A549 (cell line): ENCODE measurements at regions not wholly inside any gene's neighbourhood (a gene's known extent, or its start where the extent isn't known, plus 50 kb on each side); places are given as distances from the start of the nearest gene placed in this dataset.
A peak's percentile ranks its signal among the peaks of the same experiment; 100 is the strongest.

ENCODE experiments used
- ATAC-seq, 2 experiments: fragments of 200-7000 bp in 1 of 2; fragments of >200 bp in 1 of 2; cut with Nextera tagmentation in 1 of 2; cut with Tn5 transposase in 1 of 2; 3 replicates each; pipeline versions ENCODE4 v1.8.0 to v1.9.1; 2018 to 2020; ENCODE audit warnings: mild to moderate bottlenecking in 1 of 2, moderate library complexity in 1 of 2
- CTCF ChIA-PET: fragments of 300-600 bp; sonication (Branson Sonifier 250); formaldehyde crosslinking; extraction: SDS; loops from one replicate; lab custom pipeline; 2021; ENCODE audit warnings: antibody characterized with exemption, inconsistent platforms; lab: Yijun Ruan, JAX
- POLR2A ChIA-PET: fragments of 350-600 bp; formaldehyde crosslinking; extraction: SDS; loops from one replicate; lab custom pipeline; 2021; ENCODE audit warnings: antibody characterized with exemption, inconsistent platforms; lab: Yijun Ruan, JAX
- DNase-seq, 2 experiments: peaks; one replicate each; pipeline versions ENCODE4 v3.0.0 to v3.0.0-alpha.2; 2011 to 2016; ENCODE audit warnings: low read depth in 1 of 2, low spot score in 1 of 2
- FAIRE-seq: peaks from 2 replicates; lab custom pipeline; 2011; peaks lifted over from hg19 to GRCh38; lab: Jason Lieb, UNC
- H3K27ac ChIP-seq, 2 experiments: fragments of >200 bp; sonication (Bioruptor Twin); formaldehyde crosslinking; 3 replicates each; pipeline ENCODE4 v1.5.1; 2016 to 2017
- H3K4me1 ChIP-seq: fragments of >200 bp; sonication (Bioruptor Twin); formaldehyde crosslinking; 3 replicates; pipeline ENCODE4 v1.6.1; 2016
- H3K4me2 ChIP-seq: fragments of >200 bp; sonication (Bioruptor Twin); formaldehyde crosslinking; 3 replicates; pipeline ENCODE4 v1.6.1; 2016
- H3K4me3 ChIP-seq: fragments of >200 bp; sonication (Bioruptor Twin); formaldehyde crosslinking; 3 replicates; pipeline ENCODE4 v1.5.1; 2016
- H3K9me3 ChIP-seq: fragments of >200 bp; sonication (Bioruptor Twin); formaldehyde crosslinking; 3 replicates; pipeline ENCODE4 v1.6.1; 2016
- BCL3 ChIP-seq: fragments of >200 bp; sonication (Bioruptor Twin); formaldehyde crosslinking; IDR thresholded peaks from 3 replicates; pipeline ENCODE4 v1.6.1; 2016
- BHLHE40 ChIP-seq: IDR thresholded peaks from 2 replicates; pipeline ENCODE4 v1.6.1; 2012; ENCODE audit warnings: low read depth, low read length, inconsistent platforms
- CBX8 ChIP-seq: fragments of 200-600 bp; sonication (generic); IDR thresholded peaks from 2 replicates; pipeline ENCODE4 v1.6.1; 2016
- CHD2 ChIP-seq: fragments of 150-350 bp; IDR thresholded peaks from 2 replicates; pipeline ENCODE4 v1.6.1; 2014; ENCODE audit warnings: low read length; ENCODE audit not compliant: partially characterized antibody
- CTCF ChIP-seq: fragments of >200 bp; sonication (Bioruptor Twin); formaldehyde crosslinking; IDR thresholded peaks from 3 replicates; pipeline ENCODE4 v1.5.1; 2016
- EHF ChIP-seq: fragments of 250-450 bp; sonication (Bioruptor Pico); IDR thresholded peaks from 2 replicates; pipeline ENCODE4 v1.5.0; 2020; ENCODE audit warnings: mild to moderate bottlenecking
- EP300 ChIP-seq, 2 experiments: fragments of >200 bp; sonication (Bioruptor Twin); formaldehyde crosslinking; IDR thresholded peaks; 2 replicates in 1 of 2; 3 replicates in 1 of 2; pipeline ENCODE4 v1.6.1; 2016 to 2017
- FOSB ChIP-seq: fragments of 250-450 bp; sonication (Bioruptor Pico); IDR thresholded peaks from 2 replicates; pipeline ENCODE4 v1.5.0; 2020; ENCODE audit warnings: mild to moderate bottlenecking, moderate library complexity
- FOSL2 ChIP-seq, 2 experiments: fragments of 450-650 bp in 1 of 2; fragments of >200 bp in 1 of 2; sonication (Bioruptor Twin) in 1 of 2; formaldehyde crosslinking; IDR thresholded peaks; 2 replicates each; pipeline versions ENCODE4 v1.5.0 to v1.6.1; 2016 to 2020; ENCODE audit warnings: mild to moderate bottlenecking in 1 of 2, moderate library complexity in 1 of 2
- GATA3 ChIP-seq: IDR thresholded peaks from 2 replicates; pipeline ENCODE4 v1.6.1; 2012; ENCODE audit warnings: borderline replicate concordance
- HDAC2 ChIP-seq: fragments of 200-600 bp; sonication (generic); IDR thresholded peaks from 2 replicates; pipeline ENCODE4 v1.6.1; 2016
- HES2 ChIP-seq: fragments of >200 bp; sonication (Bioruptor Twin); formaldehyde crosslinking; IDR thresholded peaks from 2 replicates; pipeline ENCODE4 v1.6.1; 2016
- HOXB5 ChIP-seq: fragments of 250-450 bp; sonication (Bioruptor Pico); IDR thresholded peaks from 2 replicates; pipeline ENCODE4 v1.5.0; 2020; ENCODE audit warnings: mild to moderate bottlenecking, moderate library complexity
- KDM1A ChIP-seq: fragments of 200-600 bp; sonication (generic); IDR thresholded peaks from 2 replicates; pipeline ENCODE4 v1.6.1; 2016; ENCODE audit warnings: low read depth, mild to moderate bottlenecking
- KDM5A ChIP-seq: fragments of 200-600 bp; sonication (generic); IDR thresholded peaks from 2 replicates; pipeline ENCODE4 v1.6.1; 2016; ENCODE audit warnings: antibody characterized with exemption, mild to moderate bottlenecking
- NFE2L2 ChIP-seq: fragments of 150-350 bp; conservative IDR thresholded peaks from 2 replicates; pipeline ENCODE4 v1.6.1; 2014; ENCODE audit warnings: low read length
- PBX3 ChIP-seq: IDR thresholded peaks from 2 replicates; pipeline ENCODE4 v1.6.1; 2012
- RARB ChIP-seq: fragments of 250-450 bp; sonication (Bioruptor Pico); IDR thresholded peaks from 2 replicates; pipeline ENCODE4 v1.8.0; 2021; ENCODE audit warnings: mild to moderate bottlenecking, moderate library complexity
- RFX5 ChIP-seq: fragments of 450-650 bp; IDR thresholded peaks from 2 replicates; pipeline ENCODE4 v1.7.1; 2014; ENCODE audit warnings: antibody characterized with exemption, mild to moderate bottlenecking, moderate library complexity
- SREBF2 ChIP-seq: fragments of 450-650 bp; IDR thresholded peaks from 2 replicates; pipeline ENCODE4 v1.6.1; 2014; ENCODE audit warnings: mild to moderate bottlenecking, moderate library complexity
- WGBS: methylation state at CpG from one replicate; pipeline ENCODE4 v1.1.6; 2017; ENCODE audit errors: missing lambda C conversion rate; 5-methylcytosine and 5-hydroxymethylcytosine counted together

GRCh38 chr22:48428631-48429371 lies 1398.9 kb downstream of the BRD1 start (continued):
- TF ChIP-seq EP300 (IDR thresholded peaks at IDR 0.05) = peak in 1 of 2 experiments; percentile 43; a peak in 1 of 5 replicates

- Histone ChIP-seq H3K4me2 (no peak overlapping the region), H3K27ac (peak overlapping the region; percentile 56 to 66; a peak in 5 of 6 replicates)
- FAIRE-seq (no peak), ATAC-seq (no peak)
- CTCF ChIA-PET = no interaction called here
- TF ChIP-seq EP300 (IDR thresholded peaks at IDR 0.05) (no peak), CBX8 (no peak), KDM1A (no peak), EHF (no peak), HES2 (no peak), HOXB5 (CRISPR knock-in tag) (no peak), NFE2L2 (no peak), GATA3 (no peak), KDM5A (no peak), HDAC2 (no peak), CHD2 (no peak), FOSB (CRISPR knock-in tag) (no peak), CTCF (no peak), BCL3 (no peak), RARB (no peak), BHLHE40 (no peak), SREBF2 (no peak), PBX3 (no peak), RFX5 (no peak), FOSL2 (IDR thresholded peaks at IDR 0.05) (no peak), FOSL2 (CRISPR knock-in tag; IDR thresholded peaks at IDR 0.05) (no peak)
- TF ChIP-seq, all 56 proteins: peak for 0
- DNase-seq = no peak
- WGBS = 90% methylated on average over 12 of the region's 15 CpGs
- no peak overlapping the region for H3K4me3 ChIP-seq
- H3K9me3 ChIP-seq = no peaks in the 10 kb centered on the region
- peaks cover 40% of the 10 kb centered on the region for H3K4me1 ChIP-seq
- POLR2A ChIA-PET = no interaction called here
These were observed 1399.9 kb downstream of the BRD1 start for GRCh38 chr22:48427731-48428211.
